ENCODE measurements at regions not wholly inside any gene's neighbourhood (a gene's known extent, or its start where the extent isn't known, plus 50 kb on each side); places are given as distances from the start of the nearest gene placed in this dataset.

DNA sequence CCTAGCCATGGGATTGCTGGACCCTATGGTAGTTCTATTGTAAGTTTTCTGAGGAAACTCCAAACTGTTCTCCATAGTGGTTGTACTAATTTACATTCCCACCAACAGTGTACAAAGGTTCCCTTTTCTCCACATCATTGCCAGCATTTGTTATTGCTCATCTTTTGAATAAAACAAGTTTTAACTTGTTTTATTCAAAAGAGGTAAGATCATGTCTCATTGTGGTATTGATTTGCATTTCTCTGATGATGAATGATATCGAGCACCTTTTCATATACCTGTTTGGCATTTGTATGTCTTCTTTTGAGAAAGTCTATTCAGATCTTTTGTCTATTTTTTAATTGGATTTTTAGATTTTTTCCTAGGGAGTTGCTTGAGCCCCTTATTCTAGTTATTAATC, 819.1 kb downstream of the TUSC7 start:
- Mint-ChIP-seq H3K27me3 (no peaks in the 10 kb centered on the region), H3K4me3 (no peak overlapping the region), H3K36me3 (no peaks in the 10 kb centered on the region), H3K4me1 (no peaks in the 10 kb centered on the region), H3K9me3 (peaks cover 2% of the 10 kb centered on the region), H3K27ac (no peak overlapping the region)
- no peak for ATAC-seq (ENCODE audit: low read depth)
- POLR2A ChIA-PET = no interaction called here
- no peak for DNase-seq

DNA sequence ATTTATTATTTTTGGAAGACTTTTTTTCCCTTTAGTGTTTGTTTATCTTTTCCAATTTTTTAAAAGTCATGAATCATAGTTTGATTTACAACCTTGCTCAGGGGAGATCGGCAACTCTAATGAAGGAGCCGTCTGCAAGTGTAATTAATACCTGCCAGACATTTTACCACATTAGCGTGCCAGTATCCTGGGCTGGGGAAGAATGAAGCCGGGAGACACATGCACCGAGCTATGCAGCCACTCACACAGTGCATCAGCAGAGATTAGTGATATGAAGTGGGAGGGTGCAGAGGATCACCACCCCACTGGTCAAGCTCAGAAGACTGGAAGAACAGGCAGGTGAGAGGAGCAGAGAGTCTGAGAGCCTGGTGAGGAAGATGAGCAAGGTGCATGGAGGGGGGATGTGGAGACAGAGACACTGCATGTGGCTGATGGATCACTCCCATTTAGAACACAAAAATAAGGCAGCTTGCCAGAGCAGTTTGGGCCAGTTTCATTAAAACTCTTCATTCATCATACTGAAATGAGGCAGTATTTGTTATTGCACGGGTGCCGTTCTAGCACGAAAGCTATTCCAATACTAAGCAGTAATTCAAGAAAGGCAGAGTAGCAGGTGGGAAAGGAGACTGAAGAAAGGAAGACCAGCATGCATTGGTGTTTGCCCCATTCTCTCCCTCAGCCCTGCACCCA, 821.6 kb downstream of the TUSC7 start:
- Mint-ChIP-seq H3K9me3 (peaks cover 3% of the 10 kb centered on the region), H3K27me3 (no peaks in the 10 kb centered on the region), H3K4me1 (no peaks in the 10 kb centered on the region), H3K4me3 (no peak overlapping the region), H3K27ac (no peak overlapping the region), H3K36me3 (no peaks in the 10 kb centered on the region)
- DNase-seq (no peak), ATAC-seq (ENCODE audit: low read depth) (no peak)
- POLR2A ChIA-PET = no interaction called here

DNA sequence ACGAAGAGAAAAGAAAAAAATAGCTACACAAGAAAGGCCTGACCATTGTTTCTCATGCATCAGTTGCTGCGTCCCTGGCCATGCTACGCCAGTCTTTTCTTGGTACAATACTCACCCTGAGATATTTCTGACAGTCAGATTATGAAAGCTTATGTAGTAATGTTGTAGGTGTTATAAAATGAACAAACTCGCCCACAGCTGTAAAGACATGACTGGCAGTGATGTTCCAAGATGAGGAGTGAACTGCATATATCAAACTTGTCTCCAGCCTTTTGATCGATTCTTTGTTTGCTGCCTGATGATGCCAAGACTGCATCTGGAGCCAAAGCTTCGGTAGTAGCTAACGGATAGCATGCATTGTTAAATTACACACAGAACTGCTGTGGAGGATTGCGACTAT, 822.7 kb downstream of the TUSC7 start:
- H3K4me3 Mint-ChIP-seq = no peak overlapping the region
- no peaks in the 10 kb centered on the region for H3K36me3 Mint-ChIP-seq
- H3K9me3 Mint-ChIP-seq = peaks cover 5% of the 10 kb centered on the region
- DNase-seq (no peak), ATAC-seq (ENCODE audit: low read depth) (no peak)
- H3K27me3 Mint-ChIP-seq = no peaks in the 10 kb centered on the region
- H3K27ac Mint-ChIP-seq = no peak overlapping the region
- POLR2A ChIA-PET = no interaction called here
- no peaks in the 10 kb centered on the region for H3K4me1 Mint-ChIP-seq

DNA sequence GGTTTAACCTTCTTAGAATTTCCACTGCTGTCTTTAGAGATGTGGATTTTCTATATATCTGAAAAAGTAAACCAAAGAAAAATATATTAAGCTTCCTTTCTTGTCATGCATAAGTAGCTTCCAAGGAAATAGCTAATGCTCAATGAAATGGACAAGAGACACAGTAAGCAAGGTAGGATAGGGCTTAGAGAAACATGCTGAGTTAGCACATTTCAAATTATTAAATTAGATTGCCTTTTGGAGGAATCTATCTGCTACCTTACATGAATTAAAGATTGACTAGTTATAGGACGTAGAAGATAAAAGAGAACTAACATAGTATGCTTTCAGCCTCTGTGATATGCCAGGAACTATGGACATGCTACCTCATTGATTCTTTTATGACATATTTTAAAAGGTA, 824.6 kb downstream of the TUSC7 start:
- no peak for DNase-seq
- Mint-ChIP-seq H3K27me3 (no peaks in the 10 kb centered on the region), H3K27ac (no peak overlapping the region), H3K36me3 (no peaks in the 10 kb centered on the region), H3K9me3 (peaks cover 3% of the 10 kb centered on the region), H3K4me3 (no peak overlapping the region), H3K4me1 (no peaks in the 10 kb centered on the region)
- no peak for ATAC-seq (ENCODE audit: low read depth)
- POLR2A ChIA-PET = no interaction called here

DNA sequence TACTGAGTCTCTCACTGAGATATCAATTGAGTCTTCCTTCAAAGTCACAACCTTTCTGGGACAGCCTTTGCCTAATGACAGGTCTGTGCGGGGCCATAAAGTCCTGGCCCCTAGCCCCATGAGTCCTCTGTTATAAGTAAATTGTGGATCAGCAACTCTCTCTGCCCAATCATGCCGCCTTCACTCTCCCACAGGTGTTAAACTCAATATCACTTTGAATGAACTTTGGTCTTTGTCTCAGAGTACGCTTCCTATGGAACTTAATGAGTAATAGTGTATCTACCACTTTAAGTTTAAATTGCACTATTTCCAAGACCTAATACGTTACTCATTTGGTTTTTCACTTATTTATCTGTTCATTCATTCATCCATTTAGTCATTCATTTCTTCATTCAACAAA, 826.4 kb downstream of the TUSC7 start:
- Mint-ChIP-seq H3K36me3 (no peaks in the 10 kb centered on the region), H3K4me3 (no peak overlapping the region)
- no peak for DNase-seq

DNA sequence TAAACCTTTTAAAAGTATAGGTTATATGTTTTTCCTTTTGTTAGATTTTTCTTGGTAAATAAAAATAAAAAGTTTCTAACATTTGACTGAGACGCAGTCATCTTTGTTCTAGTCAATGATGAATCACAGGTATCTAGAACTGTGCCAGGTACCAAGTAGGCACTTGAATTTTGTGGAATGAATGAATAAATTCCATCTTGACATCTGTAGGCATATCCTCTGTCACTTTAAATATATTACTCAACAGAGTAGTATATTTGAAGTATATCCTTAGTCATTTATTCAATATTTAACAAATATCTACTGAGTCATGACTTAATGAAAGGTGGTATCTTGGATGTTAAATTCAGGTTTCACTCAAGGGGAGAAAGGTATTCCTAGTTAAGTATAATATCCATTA, 828.4 kb downstream of the TUSC7 start:
- no peaks in the 10 kb centered on the region for H3K36me3 Mint-ChIP-seq
- no peak overlapping the region for H3K4me3 Mint-ChIP-seq
- DNase-seq = no peak
- H3K4me1 Mint-ChIP-seq = no peaks in the 10 kb centered on the region
- no peaks in the 10 kb centered on the region for H3K27me3 Mint-ChIP-seq
- peaks cover 3% of the 10 kb centered on the region for H3K9me3 Mint-ChIP-seq
- ATAC-seq (ENCODE audit: low read depth) = no peak
- POLR2A ChIA-PET = no interaction called here
- no peak overlapping the region for H3K27ac Mint-ChIP-seq

More for the DNA sequence above, 826.4 kb downstream of the TUSC7 start:
- peaks cover 3% of the 10 kb centered on the region for H3K9me3 Mint-ChIP-seq
- no peaks in the 10 kb centered on the region for H3K27me3 Mint-ChIP-seq
- H3K4me1 Mint-ChIP-seq = no peaks in the 10 kb centered on the region
- no peak for ATAC-seq (ENCODE audit: low read depth)
- POLR2A ChIA-PET = no interaction called here
- no peak overlapping the region for H3K27ac Mint-ChIP-seq

DNA sequence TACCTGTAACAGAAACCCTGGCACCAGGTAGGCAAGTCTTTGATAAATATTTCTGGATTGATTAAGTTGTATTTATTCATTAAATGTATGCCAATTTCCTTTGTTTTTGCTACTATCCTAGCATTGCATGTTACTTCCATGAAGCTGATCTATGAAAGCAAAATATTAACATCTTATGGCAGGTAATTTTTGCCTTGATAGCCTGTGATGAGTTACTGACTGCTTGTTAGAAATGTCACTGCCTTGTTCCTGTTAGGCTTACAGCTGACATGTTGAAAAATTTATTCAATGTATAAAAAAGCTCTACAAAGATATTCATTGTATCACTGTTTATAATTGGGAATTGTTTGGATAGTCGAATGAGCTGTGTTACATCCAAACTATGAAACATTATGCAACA, 830.1 kb downstream of the TUSC7 start:
- POLR2A ChIA-PET = no interaction called here
- Mint-ChIP-seq H3K36me3 (no peaks in the 10 kb centered on the region), H3K4me3 (no peak overlapping the region), H3K27ac (no peak overlapping the region), H3K9me3 (peaks cover 3% of the 10 kb centered on the region), H3K4me1 (no peaks in the 10 kb centered on the region), H3K27me3 (no peaks in the 10 kb centered on the region)
- no peak for ATAC-seq (ENCODE audit: low read depth)
- DNase-seq = no peak

DNA sequence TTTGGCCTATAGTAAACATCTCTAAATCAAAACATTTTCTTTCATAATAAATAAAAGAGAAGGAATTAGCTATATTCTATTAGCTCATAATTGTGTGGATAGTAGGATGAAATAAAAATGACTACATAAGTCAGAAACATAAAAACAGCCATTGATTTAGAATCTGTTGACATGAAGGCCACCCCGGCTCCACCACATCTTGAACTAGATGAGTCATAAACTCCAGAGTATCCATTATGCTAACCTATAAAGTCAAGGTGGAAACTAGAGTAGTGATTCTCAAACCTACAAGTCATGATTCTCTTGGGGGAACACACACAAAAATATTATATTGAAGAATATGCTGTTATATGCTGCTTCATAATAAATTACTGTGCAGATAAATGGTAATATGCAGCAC, 831.0 kb downstream of the TUSC7 start:
- peaks cover 4% of the 10 kb centered on the region for H3K9me3 Mint-ChIP-seq
- no peak overlapping the region for H3K27ac Mint-ChIP-seq
- H3K27me3 Mint-ChIP-seq = no peaks in the 10 kb centered on the region
- DNase-seq (no peak), ATAC-seq (ENCODE audit: low read depth) (no peak)
- POLR2A ChIA-PET = no interaction called here
- no peaks in the 10 kb centered on the region for H3K4me1 Mint-ChIP-seq
- no peaks in the 10 kb centered on the region for H3K36me3 Mint-ChIP-seq
- no peak overlapping the region for H3K4me3 Mint-ChIP-seq

DNA sequence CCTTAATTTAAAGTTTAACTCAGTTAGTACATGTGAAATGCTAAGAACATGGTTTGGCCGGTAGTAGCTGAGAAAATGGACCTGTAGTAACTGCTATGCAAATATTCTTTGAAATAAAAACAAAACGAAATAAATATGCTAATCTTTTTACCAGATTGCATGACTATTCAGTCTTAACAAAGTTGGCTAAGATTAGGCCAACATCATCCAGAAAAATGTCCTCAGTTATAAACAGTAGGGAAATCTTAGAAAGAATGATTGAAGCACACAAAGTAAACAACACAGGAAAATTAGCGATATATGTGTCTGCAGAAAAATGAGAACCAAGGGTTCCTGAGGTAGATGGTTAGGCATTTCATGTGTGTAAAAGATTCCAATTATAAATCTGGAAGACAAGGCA, 832.1 kb downstream of the TUSC7 start:
- Mint-ChIP-seq H3K36me3 (no peaks in the 10 kb centered on the region), H3K4me1 (no peaks in the 10 kb centered on the region), H3K27me3 (no peaks in the 10 kb centered on the region), H3K9me3 (peaks cover 1% of the 10 kb centered on the region), H3K27ac (no peak overlapping the region), H3K4me3 (no peak overlapping the region)
- ATAC-seq (ENCODE audit: low read depth) (no peak), DNase-seq (no peak)
- POLR2A ChIA-PET = no interaction called here

DNA sequence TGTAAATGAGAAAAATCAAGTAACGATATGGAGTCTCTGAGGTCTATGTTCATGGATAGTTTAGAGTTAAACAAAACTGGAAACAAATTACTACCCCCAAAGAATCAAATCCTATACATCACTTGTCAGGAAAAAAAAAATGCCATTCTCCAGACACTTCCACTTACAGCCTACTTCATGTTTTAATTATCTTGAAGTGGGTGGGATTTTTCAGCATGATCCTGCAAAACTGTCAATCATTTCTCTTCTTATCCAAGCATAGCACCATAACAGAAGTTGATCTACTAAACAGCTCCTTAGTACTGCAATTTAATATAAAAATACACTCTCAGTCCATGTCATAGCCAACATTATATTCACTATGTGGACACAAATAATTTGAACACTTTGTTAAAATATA, 833.9 kb downstream of the TUSC7 start:
- Mint-ChIP-seq H3K4me1 (no peaks in the 10 kb centered on the region), H3K4me3 (no peak overlapping the region), H3K9me3 (peaks cover 1% of the 10 kb centered on the region), H3K27me3 (no peaks in the 10 kb centered on the region), H3K36me3 (no peaks in the 10 kb centered on the region), H3K27ac (no peak overlapping the region)
- DNase-seq = no peak
- POLR2A ChIA-PET = no interaction called here
- ATAC-seq (ENCODE audit: low read depth) = no peak

DNA sequence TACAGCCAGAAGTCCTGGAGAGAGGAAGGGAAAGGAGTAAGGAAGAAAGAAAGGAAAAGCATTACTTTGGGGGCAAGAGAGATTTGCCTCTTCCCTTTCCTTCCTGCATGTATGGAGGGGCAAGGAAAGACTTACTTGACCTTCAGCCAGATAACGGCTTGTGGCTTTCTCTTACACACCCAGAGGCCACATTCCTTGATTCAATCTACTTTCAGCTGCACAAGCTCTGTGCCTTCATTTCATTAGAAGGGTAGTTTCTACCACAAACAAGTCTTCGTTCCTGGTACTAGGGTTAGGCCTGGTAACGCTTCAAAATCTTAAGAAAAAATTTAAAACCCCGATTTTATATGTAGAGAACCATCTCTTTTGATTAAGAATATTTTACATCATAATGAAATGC, 835.9 kb downstream of the TUSC7 start:
- no peak overlapping the region for H3K4me3 Mint-ChIP-seq
- H3K27ac Mint-ChIP-seq = no peak overlapping the region
- no peaks in the 10 kb centered on the region for H3K4me1 Mint-ChIP-seq
- DNase-seq (no peak), ATAC-seq (ENCODE audit: low read depth) (no peak)
- H3K9me3 Mint-ChIP-seq = peaks cover 1% of the 10 kb centered on the region
- POLR2A ChIA-PET = no interaction called here
- H3K27me3 Mint-ChIP-seq = no peaks in the 10 kb centered on the region
- H3K36me3 Mint-ChIP-seq = no peaks in the 10 kb centered on the region

DNA sequence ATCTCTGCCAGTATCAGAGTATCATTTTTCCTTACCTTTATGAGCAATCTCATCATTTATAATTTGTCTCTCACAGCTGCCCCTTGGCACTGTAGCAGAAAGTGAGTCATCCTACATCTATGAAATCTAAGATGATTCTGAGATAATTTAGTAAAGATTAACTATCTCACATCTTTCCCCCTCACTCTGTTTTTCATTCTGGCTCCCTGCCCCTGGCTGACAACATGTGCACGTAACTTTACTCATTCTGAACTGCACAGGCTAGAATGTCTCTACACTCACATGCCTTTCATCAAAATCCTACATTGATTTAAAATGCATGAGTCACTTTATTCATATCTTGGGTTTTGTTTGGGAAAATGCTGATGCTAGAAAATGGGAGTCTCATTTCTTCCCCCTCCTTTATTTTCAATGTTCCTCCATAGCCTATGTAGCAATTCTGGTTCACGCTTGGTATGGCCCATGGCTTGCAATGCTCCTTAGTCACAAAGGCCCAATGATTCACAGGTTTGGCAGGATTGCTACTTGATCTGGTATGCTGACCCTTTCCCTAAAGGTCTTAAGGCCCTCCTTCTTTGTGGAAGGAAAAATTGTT, 838.5 kb downstream of the TUSC7 start:
- POLR2A ChIA-PET = no interaction called here
- Mint-ChIP-seq H3K27ac (no peak overlapping the region), H3K4me1 (no peaks in the 10 kb centered on the region), H3K9me3 (peaks cover 1% of the 10 kb centered on the region), H3K4me3 (no peak overlapping the region), H3K27me3 (no peaks in the 10 kb centered on the region), H3K36me3 (no peaks in the 10 kb centered on the region)
- ATAC-seq (ENCODE audit: low read depth) (no peak), DNase-seq (no peak)

DNA sequence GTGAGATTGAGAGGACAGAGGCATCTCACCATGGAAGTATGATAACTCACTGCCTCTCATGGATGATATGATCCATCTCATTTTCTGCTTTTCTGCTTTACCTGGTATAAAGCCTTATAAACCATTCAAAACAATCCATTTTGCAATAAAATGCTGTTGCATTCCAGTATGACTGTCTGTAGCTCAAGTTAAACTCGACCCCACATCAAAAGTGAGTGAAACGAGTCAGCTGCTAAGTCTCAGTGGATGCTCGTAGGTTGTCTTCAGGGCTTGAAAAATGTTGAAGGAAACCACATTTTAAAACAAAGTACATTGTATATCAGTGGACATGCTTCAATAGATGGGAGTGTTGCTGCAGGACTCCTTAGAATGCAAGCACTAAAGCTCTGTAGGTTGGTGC, 839.0 kb downstream of the TUSC7 start:
- Mint-ChIP-seq H3K27me3 (no peaks in the 10 kb centered on the region), H3K4me3 (no peak overlapping the region), H3K27ac (no peak overlapping the region), H3K4me1 (no peaks in the 10 kb centered on the region), H3K36me3 (no peaks in the 10 kb centered on the region), H3K9me3 (peaks cover 1% of the 10 kb centered on the region)
- DNase-seq = no peak
- ATAC-seq (ENCODE audit: low read depth) = no peak
- POLR2A ChIA-PET = no interaction called here

DNA sequence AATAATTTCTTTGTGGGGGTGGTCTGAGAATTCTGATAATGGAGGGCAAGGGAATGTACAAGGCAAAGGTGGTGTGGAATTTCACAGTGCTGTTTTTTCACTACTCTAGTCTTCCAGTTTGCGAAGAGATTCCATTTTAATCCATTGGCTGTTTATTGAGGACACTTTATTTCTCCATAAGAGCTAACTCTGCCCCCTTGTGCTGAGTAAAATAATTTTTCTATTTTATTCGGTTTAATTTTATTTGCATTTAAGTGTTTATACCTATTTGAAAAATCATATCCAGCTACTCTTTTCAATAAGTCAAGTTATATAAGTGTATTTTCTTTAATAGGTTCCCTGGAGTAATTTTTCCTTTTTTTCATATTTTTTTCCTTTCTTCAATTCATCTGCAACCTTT, 840.1 kb downstream of the TUSC7 start:
- ATAC-seq (ENCODE audit: low read depth) (no peak), DNase-seq (no peak)
- Mint-ChIP-seq H3K27ac (no peak overlapping the region), H3K9me3 (peaks cover 3% of the 10 kb centered on the region), H3K4me1 (no peaks in the 10 kb centered on the region), H3K36me3 (no peaks in the 10 kb centered on the region), H3K4me3 (no peak overlapping the region), H3K27me3 (no peaks in the 10 kb centered on the region)
- POLR2A ChIA-PET = no interaction called here

DNA sequence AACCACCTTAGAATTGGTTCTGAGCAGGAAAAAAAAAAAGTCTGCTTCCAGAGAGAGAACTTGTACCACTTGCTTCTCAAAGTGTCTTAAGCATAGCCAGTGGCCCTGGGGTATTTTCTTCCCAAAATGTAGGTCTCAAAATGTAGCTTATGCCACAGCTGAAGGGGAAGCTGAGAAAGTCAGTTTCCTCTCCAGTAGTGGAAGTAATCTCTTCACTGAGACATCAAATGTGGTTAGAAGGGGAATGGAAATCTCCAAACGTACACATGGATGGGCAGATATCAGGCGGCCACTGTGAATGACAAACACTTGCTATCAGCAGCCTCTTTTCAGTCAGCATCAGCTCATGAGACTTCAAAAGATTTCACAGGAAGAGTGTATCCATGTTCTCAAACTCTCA, 841.2 kb downstream of the TUSC7 start:
- ATAC-seq (ENCODE audit: low read depth) (no peak), DNase-seq (no peak)
- Mint-ChIP-seq H3K9me3 (peaks cover 2% of the 10 kb centered on the region), H3K4me3 (no peak overlapping the region), H3K27ac (no peak overlapping the region), H3K4me1 (no peaks in the 10 kb centered on the region), H3K27me3 (no peaks in the 10 kb centered on the region), H3K36me3 (no peaks in the 10 kb centered on the region)
- POLR2A ChIA-PET = no interaction called here
